Neural progenitor cell (in vitro differentiated cells): ENCODE measurements at regions not wholly inside any gene's neighbourhood (a gene's known extent, or its start where the extent isn't known, plus 50 kb on each side); places are given as distances from the start of the nearest gene placed in this dataset.

ENCODE experiments used
- CTCF ChIP-seq: fragments of 200-600 bp; sonication (generic); IDR thresholded peaks from 2 replicates; pipeline ENCODE4 v1.5.1; 2017; ENCODE audit warnings: antibody characterized with exemption, mild to moderate bottlenecking
- EZH2 ChIP-seq: fragments of 200-600 bp; sonication (generic); IDR thresholded peaks from 2 replicates; pipeline ENCODE4 v1.6.1; 2017; ENCODE audit warnings: antibody characterized with exemption, mild to moderate bottlenecking, moderate library complexity
- EZH2phosphoT487 ChIP-seq: fragments of 200-600 bp; sonication (generic); IDR thresholded peaks from 2 replicates; pipeline ENCODE4 v1.6.1; 2017; ENCODE audit warnings: antibody characterized with exemption

- TF ChIP-seq CTCF, result no peak
- TF ChIP-seq EZH2phosphoT487, result no peak
- TF ChIP-seq EZH2, result no peak
These were observed 66.3 kb upstream of the PPP2R5A start for GRCh38 chr1:212218911-212219310.
